GM23338 (cell line): ENCODE measurements at regions not wholly inside any gene's neighbourhood (a gene's known extent, or its start where the extent isn't known, plus 50 kb on each side); places are given as distances from the start of the nearest gene placed in this dataset.

Experiments used
- ATAC-seq: fragments of 200-7000 bp; cut with Tn5 transposase; 3 replicates; pipeline ENCODE4 v1.9.1; 2020
- DNase-seq: peaks from one replicate; pipeline ENCODE4 v3.0.0-alpha.2; 2015; ENCODE audit warnings: low spot score
- H2AFZ ChIP-seq: fragments of 200-600 bp; sonication (generic); 2 replicates; pipeline ENCODE4 v1.8.0; 2016; ENCODE audit warnings: antibody characterized with exemption, mild to moderate bottlenecking, moderate library complexity
- H3F3A ChIP-seq: fragments of 200-600 bp; sonication (generic); replicated peaks from 2 replicates; pipeline ENCODE4 v1.8.0; 2017; ENCODE audit warnings: antibody characterized with exemption, mixed run types, low read depth
- H3K27ac ChIP-seq: fragments of 200-600 bp; sonication (generic); 2 replicates; pipeline ENCODE4 v1.6.1; 2016; ENCODE audit warnings: low read depth
- H3K27me3 ChIP-seq: fragments of 200-600 bp; sonication (generic); 2 replicates; pipeline ENCODE4 v1.8.0; 2016; ENCODE audit warnings: mild to moderate bottlenecking, mixed run types, moderate library complexity; ENCODE audit not compliant: insufficient read depth
- H3K36me3 ChIP-seq: fragments of 200-600 bp; sonication (generic); 2 replicates; pipeline ENCODE4 v1.8.0; 2016; ENCODE audit warnings: mild to moderate bottlenecking; ENCODE audit not compliant: insufficient read depth
- H3K4me1 ChIP-seq: fragments of 200-600 bp; sonication (generic); 2 replicates; pipeline ENCODE4 v1.8.0; 2016; ENCODE audit warnings: mild to moderate bottlenecking, moderate library complexity; ENCODE audit not compliant: insufficient read depth
- H3K4me2 ChIP-seq: fragments of 200-600 bp; sonication (generic); 2 replicates; pipeline ENCODE4 v1.7.1; 2017; ENCODE audit warnings: mixed run types
- H3K4me3 ChIP-seq: fragments of 200-600 bp; sonication (generic); 2 replicates; pipeline ENCODE4 v1.6.1; 2016; ENCODE audit warnings: mixed run types
- H3K79me2 ChIP-seq: fragments of 200-600 bp; sonication (generic); replicated peaks from 2 replicates; pipeline ENCODE4 v1.8.0; 2017; ENCODE audit warnings: mild to moderate bottlenecking; ENCODE audit not compliant: insufficient read depth
- H3K9me2 ChIP-seq: fragments of 200-600 bp; sonication (generic); 2 replicates; pipeline ENCODE4 v1.8.0; 2017; ENCODE audit not compliant: insufficient read depth
- H4K20me1 ChIP-seq: fragments of 200-600 bp; sonication (generic); replicated peaks from 2 replicates; pipeline ENCODE4 v1.8.0; 2017; ENCODE audit warnings: mild to moderate bottlenecking; ENCODE audit not compliant: insufficient read depth
- H3K27ac Mint-ChIP-seq: 2 replicates; pipeline ENCODE4 v1.8.0; 2020; ENCODE audit warnings: inconsistent platforms, mild to moderate bottlenecking, moderate library complexity, mixed read lengths
- H3K27me3 Mint-ChIP-seq: 3 replicates; pipeline ENCODE4 v1.8.0; 2022; ENCODE audit warnings: low read depth, mild to moderate bottlenecking, moderate library complexity, mixed read lengths, inconsistent platforms; ENCODE audit not compliant: insufficient read depth, poor library complexity
- H3K36me3 Mint-ChIP-seq: 3 replicates; pipeline ENCODE4 v1.8.0; 2021; ENCODE audit warnings: low read depth, mild to moderate bottlenecking, inconsistent platforms, moderate library complexity, mixed read lengths
- H3K4me1 Mint-ChIP-seq: 3 replicates; pipeline ENCODE4 v1.8.0; 2020; ENCODE audit warnings: mild to moderate bottlenecking, inconsistent platforms, mixed read lengths
- H3K4me3 Mint-ChIP-seq: 3 replicates; pipeline ENCODE4 v1.8.0; 2021; ENCODE audit warnings: moderate library complexity, mild to moderate bottlenecking, inconsistent platforms, mixed read lengths
- H3K9me3 Mint-ChIP-seq: 3 replicates; pipeline ENCODE4 v1.8.0; 2020; ENCODE audit warnings: moderate library complexity, mild to moderate bottlenecking, inconsistent platforms, mixed read lengths
- CREB1 ChIP-seq: fragments of 250-450 bp; sonication (Bioruptor Pico); IDR thresholded peaks from 2 replicates; pipeline ENCODE4 v1.5.0; 2020; ENCODE audit warnings: low read depth, mild to moderate bottlenecking, moderate library complexity
- CTCF ChIP-seq, 2 experiments: fragments of 200-600 bp in 1 of 2; sonication (generic) in 1 of 2; conservative IDR thresholded peaks; 2 replicates each; pipeline versions ENCODE4 v1.5.1 to v1.6.1; 2016 to 2017; ENCODE audit warnings: antibody characterized with exemption in 2 of 2, low read depth in 2 of 2, mild to moderate bottlenecking in 2 of 2, moderate library complexity in 1 of 2
- ETS1 ChIP-seq: IDR thresholded peaks from 2 replicates; pipeline ENCODE4 v1.6.1; 2016; ENCODE audit warnings: antibody characterized with exemption
- EZH2 ChIP-seq: fragments of 200-600 bp; sonication (generic); IDR thresholded peaks from one replicate; pipeline ENCODE4 v1.8.0; 2017; ENCODE audit warnings: antibody characterized with exemption, mild to moderate bottlenecking, low read depth; ENCODE audit not compliant: unreplicated experiment
- EZH2phosphoT487 ChIP-seq: fragments of 200-600 bp; sonication (generic); IDR thresholded peaks from one replicate; pipeline ENCODE4 v1.8.1; 2018; ENCODE audit warnings: antibody characterized with exemption; ENCODE audit not compliant: unreplicated experiment
- JUNB ChIP-seq: IDR thresholded peaks from one replicate; pipeline ENCODE4 v1.6.1; 2016; ENCODE audit warnings: antibody characterized with exemption; ENCODE audit not compliant: unreplicated experiment
- NANOG ChIP-seq: IDR thresholded peaks from 2 replicates; pipeline ENCODE4 v1.6.1; 2016; ENCODE audit warnings: antibody characterized with exemption, borderline replicate concordance
- POLR2AphosphoS5 ChIP-seq: IDR thresholded peaks from 2 replicates; pipeline ENCODE4 v1.6.1; 2016; ENCODE audit warnings: antibody characterized with exemption, low read depth
- REST ChIP-seq: IDR thresholded peaks from one replicate; pipeline ENCODE4 v1.6.1; 2018; ENCODE audit warnings: antibody characterized with exemption; ENCODE audit not compliant: unreplicated experiment
- STAT1 ChIP-seq: IDR thresholded peaks from one replicate; pipeline ENCODE4 v1.6.1; 2016; ENCODE audit warnings: antibody characterized with exemption; ENCODE audit not compliant: unreplicated experiment
- ZNF114 ChIP-seq: fragments of 250-450 bp; sonication (Bioruptor Pico); IDR thresholded peaks from 2 replicates; pipeline ENCODE4 v1.5.0; 2020; ENCODE audit warnings: mild to moderate bottlenecking, moderate library complexity
- ZNF331 ChIP-seq: fragments of 250-450 bp; sonication (Bioruptor Pico); IDR thresholded peaks from 2 replicates; pipeline ENCODE4 v1.5.0; 2020; ENCODE audit warnings: low read depth, mild to moderate bottlenecking, moderate library complexity
- TF ChIP-seq, protein P1 (sequence below): fragments of 250-450 bp; sonication (Bioruptor Pico); IDR thresholded peaks from 2 replicates; pipeline ENCODE4 v1.5.0; 2020; ENCODE audit warnings: mild to moderate bottlenecking, moderate library complexity

GRCh38 chr2:47267711-47268086, 91.4 kb upstream of the CALM2 start:
- Mint-ChIP-seq H3K27me3 (peaks cover 5% of the 10 kb centered on the region), H3K4me1 (peaks cover 35% of the 10 kb centered on the region), H3K36me3 (no peaks in the 10 kb centered on the region; the same call in 2 of the 3 replicates), H3K9me3 (no peaks in the 10 kb centered on the region), H3K27ac (no peak overlapping the region), H3K4me3 (no peak overlapping the region)
- no peaks in the 10 kb centered on the region for H3K9me2 ChIP-seq
- H3K36me3 ChIP-seq = no peaks in the 10 kb centered on the region
- H3K79me2 ChIP-seq = no peaks in the 10 kb centered on the region
- H3F3A ChIP-seq = peaks cover 10% of the 10 kb centered on the region; the same call in 1 of the 2 replicates
- ATAC-seq (no peak), DNase-seq (no peak)
- H3K4me3 ChIP-seq = no peak overlapping the region
- H3K4me2 ChIP-seq = no peak overlapping the region
- no peak for TF ChIP-seq STAT1
- no peak for TF ChIP-seq CTCF (conservative IDR thresholded peaks at IDR 0.05; ENCODE audit: low read depth in 2 of 2)
- no peak for TF ChIP-seq NANOG
- no peak for TF ChIP-seq ZNF331 (CRISPR knock-in tag)
- no peak for TF ChIP-seq ZNF114 (CRISPR knock-in tag)
- TF ChIP-seq POLR2AphosphoS5 = no peak
- no peak for TF ChIP-seq CREB1 (CRISPR knock-in tag)
- TF ChIP-seq, protein P1, sequence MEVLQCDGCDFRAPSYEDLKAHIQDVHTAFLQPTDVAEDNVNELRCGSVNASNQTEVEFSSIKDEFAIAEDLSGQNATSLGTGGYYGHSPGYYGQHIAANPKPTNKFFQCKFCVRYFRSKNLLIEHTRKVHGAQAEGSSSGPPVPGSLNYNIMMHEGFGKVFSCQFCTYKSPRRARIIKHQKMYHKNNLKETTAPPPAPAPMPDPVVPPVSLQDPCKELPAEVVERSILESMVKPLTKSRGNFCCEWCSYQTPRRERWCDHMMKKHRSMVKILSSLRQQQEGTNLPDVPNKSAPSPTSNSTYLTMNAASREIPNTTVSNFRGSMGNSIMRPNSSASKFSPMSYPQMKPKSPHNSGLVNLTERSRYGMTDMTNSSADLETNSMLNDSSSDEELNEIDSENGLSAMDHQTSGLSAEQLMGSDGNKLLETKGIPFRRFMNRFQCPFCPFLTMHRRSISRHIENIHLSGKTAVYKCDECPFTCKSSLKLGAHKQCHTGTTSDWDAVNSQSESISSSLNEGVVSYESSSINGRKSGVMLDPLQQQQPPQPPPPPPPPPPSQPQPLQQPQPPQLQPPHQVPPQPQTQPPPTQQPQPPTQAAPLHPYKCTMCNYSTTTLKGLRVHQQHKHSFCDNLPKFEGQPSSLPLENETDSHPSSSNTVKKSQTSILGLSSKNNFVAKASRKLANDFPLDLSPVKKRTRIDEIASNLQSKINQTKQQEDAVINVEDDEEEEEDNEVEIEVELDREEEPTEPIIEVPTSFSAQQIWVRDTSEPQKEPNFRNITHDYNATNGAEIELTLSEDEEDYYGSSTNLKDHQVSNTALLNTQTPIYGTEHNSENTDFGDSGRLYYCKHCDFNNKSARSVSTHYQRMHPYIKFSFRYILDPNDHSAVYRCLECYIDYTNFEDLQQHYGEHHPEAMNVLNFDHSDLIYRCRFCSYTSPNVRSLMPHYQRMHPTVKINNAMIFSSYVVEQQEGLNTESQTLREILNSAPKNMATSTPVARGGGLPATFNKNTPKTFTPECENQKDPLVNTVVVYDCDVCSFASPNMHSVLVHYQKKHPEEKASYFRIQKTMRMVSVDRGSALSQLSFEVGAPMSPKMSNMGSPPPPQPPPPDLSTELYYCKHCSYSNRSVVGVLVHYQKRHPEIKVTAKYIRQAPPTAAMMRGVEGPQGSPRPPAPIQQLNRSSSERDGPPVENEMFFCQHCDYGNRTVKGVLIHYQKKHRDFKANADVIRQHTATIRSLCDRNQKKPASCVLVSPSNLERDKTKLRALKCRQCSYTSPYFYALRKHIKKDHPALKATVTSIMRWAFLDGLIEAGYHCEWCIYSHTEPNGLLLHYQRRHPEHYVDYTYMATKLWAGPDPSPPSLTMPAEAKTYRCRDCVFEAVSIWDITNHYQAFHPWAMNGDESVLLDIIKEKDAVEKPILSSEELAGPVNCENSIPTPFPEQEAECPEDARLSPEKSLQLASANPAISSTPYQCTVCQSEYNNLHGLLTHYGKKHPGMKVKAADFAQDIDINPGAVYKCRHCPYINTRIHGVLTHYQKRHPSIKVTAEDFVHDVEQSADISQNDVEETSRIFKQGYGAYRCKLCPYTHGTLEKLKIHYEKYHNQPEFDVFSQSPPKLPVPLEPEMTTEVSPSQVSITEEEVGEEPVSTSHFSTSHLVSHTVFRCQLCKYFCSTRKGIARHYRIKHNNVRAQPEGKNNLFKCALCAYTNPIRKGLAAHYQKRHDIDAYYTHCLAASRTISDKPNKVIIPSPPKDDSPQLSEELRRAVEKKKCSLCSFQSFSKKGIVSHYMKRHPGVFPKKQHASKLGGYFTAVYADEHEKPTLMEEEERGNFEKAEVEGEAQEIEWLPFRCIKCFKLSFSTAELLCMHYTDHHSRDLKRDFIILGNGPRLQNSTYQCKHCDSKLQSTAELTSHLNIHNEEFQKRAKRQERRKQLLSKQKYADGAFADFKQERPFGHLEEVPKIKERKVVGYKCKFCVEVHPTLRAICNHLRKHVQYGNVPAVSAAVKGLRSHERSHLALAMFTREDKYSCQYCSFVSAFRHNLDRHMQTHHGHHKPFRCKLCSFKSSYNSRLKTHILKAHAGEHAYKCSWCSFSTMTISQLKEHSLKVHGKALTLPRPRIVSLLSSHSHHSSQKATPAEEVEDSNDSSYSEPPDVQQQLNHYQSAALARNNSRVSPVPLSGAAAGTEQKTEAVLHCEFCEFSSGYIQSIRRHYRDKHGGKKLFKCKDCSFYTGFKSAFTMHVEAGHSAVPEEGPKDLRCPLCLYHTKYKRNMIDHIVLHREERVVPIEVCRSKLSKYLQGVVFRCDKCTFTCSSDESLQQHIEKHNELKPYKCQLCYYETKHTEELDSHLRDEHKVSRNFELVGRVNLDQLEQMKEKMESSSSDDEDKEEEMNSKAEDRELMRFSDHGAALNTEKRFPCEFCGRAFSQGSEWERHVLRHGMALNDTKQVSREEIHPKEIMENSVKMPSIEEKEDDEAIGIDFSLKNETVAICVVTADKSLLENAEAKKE (CRISPR knock-in tag) = no peak
- TF ChIP-seq EZH2phosphoT487 = no peak
- TF ChIP-seq JUNB = no peak
- no peak for TF ChIP-seq ETS1
- TF ChIP-seq EZH2 = no peak
- TF ChIP-seq REST = no peak
- H2AFZ ChIP-seq = no peak overlapping the region
- no peaks in the 10 kb centered on the region for H3K27me3 ChIP-seq
- H3K27ac ChIP-seq = no peak overlapping the region
- no peaks in the 10 kb centered on the region for H4K20me1 ChIP-seq
- H3K4me1 ChIP-seq = peaks cover 35% of the 10 kb centered on the region
